AG20443 (cell line): ENCODE measurements at regions not wholly inside any gene's neighbourhood (a gene's known extent, or its start where the extent isn't known, plus 50 kb on each side); places are given as distances from the start of the nearest gene placed in this dataset.
"Not testable (repeated sequence)": the region's sequence is repeated elsewhere in the genome, so short reads cannot be mapped to it uniquely, and the experiment has no call there.

Source experiments
- DNase-seq: peaks from one replicate; pipeline ENCODE4 v3.0.0; 2012; ENCODE audit warnings: low spot score, mixed read lengths

- DNase-seq: no peak
Measured at GRCh38 chr11:101835506-101836063, 79.2 kb upstream of the CEP126 start.

GRCh38 chr11:101830475-101830874, 84.3 kb upstream of the CEP126 start:
- not testable (repeated sequence) for DNase-seq

GRCh38 chr11:101825531-101825930, 89.3 kb upstream of the CEP126 start:
- peak; percentile 30 for DNase-seq

GRCh38 chr11:101817581-101817980, 97.2 kb upstream of the CEP126 start:
- peak; percentile 20 for DNase-seq

GRCh38 chr11:101816613-101817012, 98.2 kb upstream of the CEP126 start:
- no peak for DNase-seq

GRCh38 chr11:101812546-101812945, 102.3 kb upstream of the CEP126 start:
- peak; percentile 29 for DNase-seq

- no peak for DNase-seq
Measured at GRCh38 chr11:101810546-101810945, 104.3 kb upstream of the CEP126 start.

GRCh38 chr11:101807531-101807930, 107.3 kb upstream of the CEP126 start:
- DNase-seq: no peak

- DNase-seq: no peak
Measured at GRCh38 chr11:101803651-101804050, 111.2 kb upstream of the CEP126 start.

GRCh38 chr11:101797335-101797734, 117.5 kb upstream of the CEP126 start:
- peak; percentile 28 for DNase-seq

GRCh38 chr11:101792814-101793213, 122.0 kb upstream of the CEP126 start:
- peak; percentile 25 for DNase-seq

- DNase-seq: peak; percentile 32
Measured at GRCh38 chr11:101786916-101787315, 127.9 kb upstream of the CEP126 start.

- no peak for DNase-seq
Measured at GRCh38 chr11:101786421-101786820, 128.4 kb upstream of the CEP126 start.

- DNase-seq: not testable (repeated sequence)
Measured at GRCh38 chr11:101779167-101779566, 135.6 kb upstream of the CEP126 start.

GRCh38 chr11:101777476-101777875, 137.3 kb upstream of the CEP126 start:
- DNase-seq: no peak

- no peak for DNase-seq
Measured at GRCh38 chr11:101775033-101775432, 139.8 kb upstream of the CEP126 start.

GRCh38 chr11:101770648-101771047, 144.2 kb upstream of the CEP126 start:
- DNase-seq: no peak

GRCh38 chr11:101765932-101766331, 148.9 kb upstream of the CEP126 start:
- DNase-seq: no peak

GRCh38 chr11:101759771-101760450, 154.9 kb upstream of the CEP126 start:
- peak; percentile 28 for DNase-seq

- no peak for DNase-seq
Measured at GRCh38 chr11:101757741-101758140, 157.1 kb upstream of the CEP126 start.

GRCh38 chr11:101748572-101749344, 165.0 kb upstream of the TRPC6 start:
- DNase-seq: no peak

GRCh38 chr11:101745756-101746155, 161.9 kb upstream of the TRPC6 start:
- DNase-seq: no peak

GRCh38 chr11:101743828-101744227, 160.0 kb upstream of the TRPC6 start:
- no peak for DNase-seq
